Muscle of leg (tissue), 3 donors: ENCODE measurements at regions not wholly inside any gene's neighbourhood (a gene's known extent, or its start where the extent isn't known, plus 50 kb on each side); places are given as distances from the start of the nearest gene placed in this dataset.
"Not testable (repeated sequence)": the region's sequence is repeated elsewhere in the genome, so short reads cannot be mapped to it uniquely, and the experiment has no call there.

Source experiments
- DNase-seq: peaks from one replicate; pipeline ENCODE4 v3.0.0; 2013
- H3K27ac ChIP-seq: one replicate; pipeline ENCODE4 v1.5.1; 2013; ENCODE audit warnings: mild to moderate bottlenecking, low read length, control low read depth
- H3K27me3 ChIP-seq: one replicate; pipeline ENCODE4 v1.6.1; 2013; ENCODE audit warnings: low read length; ENCODE audit not compliant: control insufficient read depth, insufficient read depth
- H3K36me3 ChIP-seq: one replicate; pipeline ENCODE4 v1.6.1; 2013; ENCODE audit warnings: low read length; ENCODE audit not compliant: control insufficient read depth, insufficient read depth
- H3K4me1 ChIP-seq: one replicate; pipeline ENCODE4 v1.6.1; 2013; ENCODE audit warnings: low read length; ENCODE audit not compliant: control insufficient read depth, insufficient read depth
- H3K4me3 ChIP-seq: one replicate; pipeline ENCODE4 v1.5.1; 2013; ENCODE audit warnings: low read length, control low read depth
- H3K9me3 ChIP-seq: replicated peaks from 2 replicates; pipeline ENCODE4 v1.6.1; 2013; ENCODE audit warnings: low read depth, low read length; ENCODE audit not compliant: control insufficient read depth
- WGBS: methylation state at CpG from one replicate; pipeline ENCODE4 v1.1.5; 2013; ENCODE audit warnings: missing lambda C conversion rate; ENCODE audit not compliant: insufficient coverage; 5-methylcytosine and 5-hydroxymethylcytosine counted together

- Histone ChIP-seq H3K4me1 (no peaks in the 10 kb centered on the region), H3K4me3 (no peak overlapping the region)
- no CpG with 5 or more reads among the region's 2 CpGs for WGBS
Measured at GRCh38 chr21:20292280-20292679, 705.9 kb upstream of the NCAM2 start.

GRCh38 chr21:20292854-20293253, 705.4 kb upstream of the NCAM2 start:
- H3K4me3 ChIP-seq, H3K9me3 ChIP-seq, H3K4me1 ChIP-seq, H3K36me3 ChIP-seq, H3K27me3 ChIP-seq, H3K27ac ChIP-seq, DNase-seq: not testable (repeated sequence)
- WGBS, result 83% methylated on average over 1 of the region's 5 CpGs

More at GRCh38 chr21:20292280-20292679, 705.9 kb upstream of the NCAM2 start:
- no peaks in the 10 kb centered on the region for H3K36me3 ChIP-seq
- no peaks in the 10 kb centered on the region for H3K27me3 ChIP-seq
- no peaks in the 10 kb centered on the region for H3K9me3 ChIP-seq
- H3K27ac ChIP-seq, result no peak overlapping the region
- DNase-seq, result no peak

GRCh38 chr21:20301395-20301794, 696.8 kb upstream of the NCAM2 start:
- DNase-seq, result no peak
- Histone ChIP-seq H3K4me1 (no peaks in the 10 kb centered on the region), H3K27ac (no peak overlapping the region), H3K27me3 (no peaks in the 10 kb centered on the region), H3K9me3 (no peaks in the 10 kb centered on the region), H3K4me3 (no peak overlapping the region), H3K36me3 (no peaks in the 10 kb centered on the region)
- no CpG with 5 or more reads among the region's 1 CpG for WGBS

DNA sequence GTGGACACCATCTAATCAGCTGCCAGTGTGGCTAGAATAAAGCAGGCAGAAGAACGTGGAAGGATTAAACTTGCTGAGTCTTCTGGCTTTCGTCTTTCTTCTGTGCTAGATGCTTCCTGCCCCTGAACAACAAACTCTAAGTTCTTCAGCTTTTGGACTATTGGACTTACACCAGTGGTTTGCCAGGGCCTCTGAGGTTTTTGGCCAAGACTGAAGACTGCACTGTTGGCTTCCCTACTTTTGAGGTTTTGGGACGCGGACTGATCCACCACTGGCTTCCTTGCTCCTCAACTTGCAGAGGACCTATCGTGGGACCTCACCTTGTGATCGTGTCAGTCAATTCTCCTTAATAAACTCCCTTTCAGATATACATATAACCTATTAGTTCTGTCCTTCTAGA, 696.1 kb upstream of the NCAM2 start:
- no peaks in the 10 kb centered on the region for H3K4me1 ChIP-seq
- no peak overlapping the region for H3K4me3 ChIP-seq
- H3K27ac ChIP-seq, result no peak overlapping the region
- no peaks in the 10 kb centered on the region for H3K36me3 ChIP-seq
- no peaks in the 10 kb centered on the region for H3K27me3 ChIP-seq
- no peaks in the 10 kb centered on the region for H3K9me3 ChIP-seq
- 70% methylated on average over 5 of the region's 6 CpGs for WGBS
- DNase-seq, result no peak

DNA sequence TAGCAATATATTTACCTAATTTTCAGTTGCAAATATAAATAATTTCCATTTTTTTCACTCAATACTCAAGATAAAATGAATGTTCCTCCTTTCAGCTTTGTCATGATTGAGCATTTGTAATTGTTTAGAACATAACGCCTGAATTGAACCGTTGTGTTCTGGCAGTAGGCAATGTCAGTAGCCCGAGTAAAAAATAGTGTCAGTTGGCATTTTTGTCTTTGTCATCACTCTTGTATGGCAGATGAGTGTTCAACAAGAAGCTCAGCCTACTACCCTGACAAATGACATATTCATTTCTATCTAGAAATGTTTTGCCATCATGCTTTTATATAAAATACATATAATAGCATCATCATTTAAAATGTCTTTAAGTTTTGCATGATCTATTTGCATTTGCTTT, 691.4 kb upstream of the NCAM2 start:
- H3K36me3 ChIP-seq, result no peaks in the 10 kb centered on the region
- H3K4me3 ChIP-seq, result no peak overlapping the region
- no peaks in the 10 kb centered on the region for H3K27me3 ChIP-seq
- WGBS, result no CpG with 5 or more reads among the region's 3 CpGs
- H3K27ac ChIP-seq, result no peak overlapping the region
- DNase-seq, result no peak
- H3K4me1 ChIP-seq, result no peaks in the 10 kb centered on the region
- H3K9me3 ChIP-seq, result no peaks in the 10 kb centered on the region

- H3K36me3 ChIP-seq, result no peaks in the 10 kb centered on the region
- no peaks in the 10 kb centered on the region for H3K4me1 ChIP-seq
- no peak for DNase-seq
- H3K27ac ChIP-seq, result no peak overlapping the region
- no peaks in the 10 kb centered on the region for H3K9me3 ChIP-seq
- H3K27me3 ChIP-seq, result no peaks in the 10 kb centered on the region
- no peak overlapping the region for H3K4me3 ChIP-seq
- WGBS, result 87% methylated on average over 2 of the region's 6 CpGs
Measured at GRCh38 chr21:20308586-20309315, 689.5 kb upstream of the NCAM2 start.

GRCh38 chr21:20311234-20311787, 686.9 kb upstream of the NCAM2 start:
- Histone ChIP-seq H3K4me3 (no peak overlapping the region), H3K27me3 (no peaks in the 10 kb centered on the region), H3K9me3 (peaks cover 3% of the 10 kb centered on the region), H3K36me3 (no peaks in the 10 kb centered on the region), H3K27ac (no peak overlapping the region), H3K4me1 (no peaks in the 10 kb centered on the region)
- DNase-seq, result no peak
- no CpG with 5 or more reads among the region's 1 CpG for WGBS

DNA sequence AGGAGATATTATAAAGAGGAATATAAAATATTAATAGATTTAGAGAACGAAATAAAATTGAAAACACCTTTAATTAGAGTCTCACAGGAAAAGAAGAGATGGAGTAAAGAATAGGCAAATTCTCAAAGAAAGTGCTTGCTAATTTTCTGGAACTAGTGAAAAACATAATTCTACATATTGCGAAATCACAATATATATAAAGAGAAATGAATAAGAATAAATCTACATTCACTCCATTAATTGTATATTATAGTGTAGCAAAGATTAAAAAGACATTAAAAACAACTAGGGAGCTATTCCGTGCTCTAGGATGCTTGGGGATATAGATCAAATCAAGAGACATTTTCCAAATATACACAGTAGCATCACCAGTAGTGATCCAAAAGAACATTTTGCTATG, 685.2 kb upstream of the NCAM2 start:
- no peak overlapping the region for H3K4me3 ChIP-seq
- WGBS, result no CpG with 5 or more reads among the region's 3 CpGs

GRCh38 chr21:20315042-20315441, 683.2 kb upstream of the NCAM2 start:
- Histone ChIP-seq H3K27me3 (no peaks in the 10 kb centered on the region), H3K27ac (no peak overlapping the region), H3K4me3 (no peak overlapping the region), H3K4me1 (no peaks in the 10 kb centered on the region), H3K9me3 (peaks cover 3% of the 10 kb centered on the region), H3K36me3 (no peaks in the 10 kb centered on the region)
- DNase-seq, result no peak
- no CpG with 5 or more reads among the region's 1 CpG for WGBS

More for the DNA sequence above, 685.2 kb upstream of the NCAM2 start:
- no peak for DNase-seq
- H3K27ac ChIP-seq, result no peak overlapping the region
- H3K4me1 ChIP-seq, result no peaks in the 10 kb centered on the region
- H3K36me3 ChIP-seq, result no peaks in the 10 kb centered on the region
- peaks cover 3% of the 10 kb centered on the region for H3K9me3 ChIP-seq
- H3K27me3 ChIP-seq, result no peaks in the 10 kb centered on the region

DNA sequence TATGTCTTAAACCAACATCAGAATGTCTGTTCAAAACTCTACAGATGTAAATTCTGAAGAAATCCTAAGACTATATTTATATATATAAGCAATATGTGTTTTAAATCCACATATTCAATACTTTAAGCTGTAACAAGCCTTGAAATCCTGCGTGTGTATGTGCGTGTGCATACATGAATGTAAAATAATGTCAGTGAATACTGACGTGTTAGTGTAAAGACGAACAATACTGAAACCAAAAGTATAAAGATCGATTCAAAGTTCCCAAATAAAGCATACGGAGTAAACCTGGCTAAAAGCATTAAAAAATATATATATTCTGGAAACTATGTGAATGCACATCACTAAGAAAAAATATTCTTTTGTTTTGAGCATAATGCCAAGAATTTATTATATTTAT, 668.6 kb upstream of the NCAM2 start:
- no peaks in the 10 kb centered on the region for H3K27me3 ChIP-seq
- H3K4me3 ChIP-seq, result no peak overlapping the region
- H3K4me1 ChIP-seq, result no peaks in the 10 kb centered on the region
- H3K36me3 ChIP-seq, result no peaks in the 10 kb centered on the region
- H3K27ac ChIP-seq, result no peak overlapping the region
- WGBS, result no CpG with 5 or more reads among the region's 6 CpGs
- DNase-seq, result peak; percentile 9
- no peaks in the 10 kb centered on the region for H3K9me3 ChIP-seq
